Ovary (tissue), 3 donors: ENCODE measurements at regions not wholly inside any gene's neighbourhood (a gene's known extent, or its start where the extent isn't known, plus 50 kb on each side); places are given as distances from the start of the nearest gene placed in this dataset.

Experiments used
- CTCF ChIP-seq, 3 donors: fragments of 450-650 bp in 2 of 3; fragments of 200-600 bp in 1 of 3; IDR thresholded peaks; one replicate each; pipeline versions ENCODE4 v1.5.1 to v1.8.0; 2016 to 2022; ENCODE audit warnings: antibody characterized with exemption in 3 of 3, mild to moderate bottlenecking in 1 of 3
- EP300 ChIP-seq: sonication (generic); formaldehyde crosslinking; IDR thresholded peaks from one replicate; pipeline ENCODE4 v1.6.1; 2017; ENCODE audit warnings: antibody characterized with exemption
- POLR2A ChIP-seq: fragments of 450-650 bp; IDR thresholded peaks from one replicate; pipeline ENCODE4 v1.6.1; 2017; ENCODE audit warnings: antibody characterized with exemption, mild to moderate bottlenecking, moderate library complexity
- donor health status: DM: no; HTN: no; CAD: no.

DNA sequence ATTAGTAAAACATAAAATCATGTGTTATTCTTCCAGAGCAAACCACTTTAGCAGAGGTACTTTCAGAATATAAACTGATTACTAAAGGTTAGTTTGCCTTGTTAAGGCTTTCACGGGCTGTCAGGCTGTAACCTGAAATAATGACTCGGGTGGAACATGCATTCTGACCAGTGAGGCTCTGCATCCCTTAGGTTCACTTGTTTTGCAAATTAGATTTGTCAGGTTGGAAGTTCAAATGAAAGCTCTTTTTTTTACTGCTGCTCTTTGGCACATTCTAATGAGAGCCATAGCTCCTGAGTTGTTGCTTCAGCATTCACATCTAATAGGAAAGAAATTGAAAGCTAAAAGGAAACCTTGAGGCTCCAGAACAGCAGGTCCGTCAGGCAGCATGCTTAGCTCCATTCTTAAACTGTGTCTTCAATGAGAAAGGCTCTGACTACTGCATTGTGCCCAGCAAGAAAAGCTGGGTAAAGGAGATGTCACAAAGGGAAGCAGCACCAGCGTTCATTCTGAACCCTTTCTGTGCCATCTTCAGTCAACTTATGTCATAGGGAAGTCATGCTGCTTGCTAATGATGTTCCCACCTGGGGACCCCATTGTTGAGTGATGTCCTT, 445.5 kb upstream of the FBXO33 start:
- TF ChIP-seq CTCF (IDR thresholded peaks at IDR 0.05) (no peak), POLR2A (no peak), EP300 (no peak)
